ENCODE measurements at regions not wholly inside any gene's neighbourhood (a gene's known extent, or its start where the extent isn't known, plus 50 kb on each side); places are given as distances from the start of the nearest gene placed in this dataset.

DNA sequence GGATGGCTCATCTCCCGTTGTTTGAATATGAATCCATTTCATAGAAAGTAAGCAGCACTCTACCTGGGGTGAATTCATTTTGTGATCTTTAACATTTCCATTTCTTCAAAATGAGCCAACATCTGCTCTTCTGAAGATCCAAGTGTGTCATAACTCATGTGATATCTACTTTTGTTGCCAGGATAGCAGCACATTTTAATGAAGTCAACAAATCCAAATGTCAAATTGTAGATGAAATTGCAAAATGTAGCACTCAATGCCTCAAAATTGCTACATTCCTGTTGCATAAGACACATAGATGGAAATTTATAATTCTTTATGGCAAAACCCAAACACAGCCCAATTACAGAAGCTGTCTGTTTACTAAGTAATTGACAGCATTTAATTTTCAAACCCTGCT lies 360.7 kb downstream of the TMX3 start (continued):
- TF ChIP-seq, protein P1, sequence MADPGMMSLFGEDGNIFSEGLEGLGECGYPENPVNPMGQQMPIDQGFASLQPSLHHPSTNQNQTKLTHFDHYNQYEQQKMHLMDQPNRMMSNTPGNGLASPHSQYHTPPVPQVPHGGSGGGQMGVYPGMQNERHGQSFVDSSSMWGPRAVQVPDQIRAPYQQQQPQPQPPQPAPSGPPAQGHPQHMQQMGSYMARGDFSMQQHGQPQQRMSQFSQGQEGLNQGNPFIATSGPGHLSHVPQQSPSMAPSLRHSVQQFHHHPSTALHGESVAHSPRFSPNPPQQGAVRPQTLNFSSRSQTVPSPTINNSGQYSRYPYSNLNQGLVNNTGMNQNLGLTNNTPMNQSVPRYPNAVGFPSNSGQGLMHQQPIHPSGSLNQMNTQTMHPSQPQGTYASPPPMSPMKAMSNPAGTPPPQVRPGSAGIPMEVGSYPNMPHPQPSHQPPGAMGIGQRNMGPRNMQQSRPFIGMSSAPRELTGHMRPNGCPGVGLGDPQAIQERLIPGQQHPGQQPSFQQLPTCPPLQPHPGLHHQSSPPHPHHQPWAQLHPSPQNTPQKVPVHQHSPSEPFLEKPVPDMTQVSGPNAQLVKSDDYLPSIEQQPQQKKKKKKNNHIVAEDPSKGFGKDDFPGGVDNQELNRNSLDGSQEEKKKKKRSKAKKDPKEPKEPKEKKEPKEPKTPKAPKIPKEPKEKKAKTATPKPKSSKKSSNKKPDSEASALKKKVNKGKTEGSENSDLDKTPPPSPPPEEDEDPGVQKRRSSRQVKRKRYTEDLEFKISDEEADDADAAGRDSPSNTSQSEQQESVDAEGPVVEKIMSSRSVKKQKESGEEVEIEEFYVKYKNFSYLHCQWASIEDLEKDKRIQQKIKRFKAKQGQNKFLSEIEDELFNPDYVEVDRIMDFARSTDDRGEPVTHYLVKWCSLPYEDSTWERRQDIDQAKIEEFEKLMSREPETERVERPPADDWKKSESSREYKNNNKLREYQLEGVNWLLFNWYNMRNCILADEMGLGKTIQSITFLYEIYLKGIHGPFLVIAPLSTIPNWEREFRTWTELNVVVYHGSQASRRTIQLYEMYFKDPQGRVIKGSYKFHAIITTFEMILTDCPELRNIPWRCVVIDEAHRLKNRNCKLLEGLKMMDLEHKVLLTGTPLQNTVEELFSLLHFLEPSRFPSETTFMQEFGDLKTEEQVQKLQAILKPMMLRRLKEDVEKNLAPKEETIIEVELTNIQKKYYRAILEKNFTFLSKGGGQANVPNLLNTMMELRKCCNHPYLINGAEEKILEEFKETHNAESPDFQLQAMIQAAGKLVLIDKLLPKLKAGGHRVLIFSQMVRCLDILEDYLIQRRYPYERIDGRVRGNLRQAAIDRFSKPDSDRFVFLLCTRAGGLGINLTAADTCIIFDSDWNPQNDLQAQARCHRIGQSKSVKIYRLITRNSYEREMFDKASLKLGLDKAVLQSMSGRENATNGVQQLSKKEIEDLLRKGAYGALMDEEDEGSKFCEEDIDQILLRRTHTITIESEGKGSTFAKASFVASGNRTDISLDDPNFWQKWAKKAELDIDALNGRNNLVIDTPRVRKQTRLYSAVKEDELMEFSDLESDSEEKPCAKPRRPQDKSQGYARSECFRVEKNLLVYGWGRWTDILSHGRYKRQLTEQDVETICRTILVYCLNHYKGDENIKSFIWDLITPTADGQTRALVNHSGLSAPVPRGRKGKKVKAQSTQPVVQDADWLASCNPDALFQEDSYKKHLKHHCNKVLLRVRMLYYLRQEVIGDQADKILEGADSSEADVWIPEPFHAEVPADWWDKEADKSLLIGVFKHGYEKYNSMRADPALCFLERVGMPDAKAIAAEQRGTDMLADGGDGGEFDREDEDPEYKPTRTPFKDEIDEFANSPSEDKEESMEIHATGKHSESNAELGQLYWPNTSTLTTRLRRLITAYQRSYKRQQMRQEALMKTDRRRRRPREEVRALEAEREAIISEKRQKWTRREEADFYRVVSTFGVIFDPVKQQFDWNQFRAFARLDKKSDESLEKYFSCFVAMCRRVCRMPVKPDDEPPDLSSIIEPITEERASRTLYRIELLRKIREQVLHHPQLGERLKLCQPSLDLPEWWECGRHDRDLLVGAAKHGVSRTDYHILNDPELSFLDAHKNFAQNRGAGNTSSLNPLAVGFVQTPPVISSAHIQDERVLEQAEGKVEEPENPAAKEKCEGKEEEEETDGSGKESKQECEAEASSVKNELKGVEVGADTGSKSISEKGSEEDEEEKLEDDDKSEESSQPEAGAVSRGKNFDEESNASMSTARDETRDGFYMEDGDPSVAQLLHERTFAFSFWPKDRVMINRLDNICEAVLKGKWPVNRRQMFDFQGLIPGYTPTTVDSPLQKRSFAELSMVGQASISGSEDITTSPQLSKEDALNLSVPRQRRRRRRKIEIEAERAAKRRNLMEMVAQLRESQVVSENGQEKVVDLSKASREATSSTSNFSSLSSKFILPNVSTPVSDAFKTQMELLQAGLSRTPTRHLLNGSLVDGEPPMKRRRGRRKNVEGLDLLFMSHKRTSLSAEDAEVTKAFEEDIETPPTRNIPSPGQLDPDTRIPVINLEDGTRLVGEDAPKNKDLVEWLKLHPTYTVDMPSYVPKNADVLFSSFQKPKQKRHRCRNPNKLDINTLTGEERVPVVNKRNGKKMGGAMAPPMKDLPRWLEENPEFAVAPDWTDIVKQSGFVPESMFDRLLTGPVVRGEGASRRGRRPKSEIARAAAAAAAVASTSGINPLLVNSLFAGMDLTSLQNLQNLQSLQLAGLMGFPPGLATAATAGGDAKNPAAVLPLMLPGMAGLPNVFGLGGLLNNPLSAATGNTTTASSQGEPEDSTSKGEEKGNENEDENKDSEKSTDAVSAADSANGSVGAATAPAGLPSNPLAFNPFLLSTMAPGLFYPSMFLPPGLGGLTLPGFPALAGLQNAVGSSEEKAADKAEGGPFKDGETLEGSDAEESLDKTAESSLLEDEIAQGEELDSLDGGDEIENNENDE (IDR thresholded peaks at IDR 0.05; ENCODE audit: insufficient replicate concordance, low read length): no peak
- TF ChIP-seq JUND (IDR thresholded peaks at IDR 0.05; ENCODE audit: low read length) (no peak), SIRT6 (IDR thresholded peaks at IDR 0.05; ENCODE audit: low read length) (no peak), CHD2 (IDR thresholded peaks at IDR 0.05; ENCODE audit: low read length) (no peak), TAF1 (IDR thresholded peaks at IDR 0.05; ENCODE audit: low read depth, low read length) (no peak), KDM4A (IDR thresholded peaks at IDR 0.05; ENCODE audit: low read depth, low read length, severe bottlenecking) (no peak), POU5F1 (IDR thresholded peaks at IDR 0.05; ENCODE audit: low read depth, low read length) (no peak), RFX5 (IDR thresholded peaks at IDR 0.05; ENCODE audit: borderline replicate concordance, low read depth, low read length) (no peak), BCL11A (IDR thresholded peaks at IDR 0.05; ENCODE audit: low read depth in 2 of 2, low read length in 2 of 2) (no peak)
- TF ChIP-seq, protein P2, sequence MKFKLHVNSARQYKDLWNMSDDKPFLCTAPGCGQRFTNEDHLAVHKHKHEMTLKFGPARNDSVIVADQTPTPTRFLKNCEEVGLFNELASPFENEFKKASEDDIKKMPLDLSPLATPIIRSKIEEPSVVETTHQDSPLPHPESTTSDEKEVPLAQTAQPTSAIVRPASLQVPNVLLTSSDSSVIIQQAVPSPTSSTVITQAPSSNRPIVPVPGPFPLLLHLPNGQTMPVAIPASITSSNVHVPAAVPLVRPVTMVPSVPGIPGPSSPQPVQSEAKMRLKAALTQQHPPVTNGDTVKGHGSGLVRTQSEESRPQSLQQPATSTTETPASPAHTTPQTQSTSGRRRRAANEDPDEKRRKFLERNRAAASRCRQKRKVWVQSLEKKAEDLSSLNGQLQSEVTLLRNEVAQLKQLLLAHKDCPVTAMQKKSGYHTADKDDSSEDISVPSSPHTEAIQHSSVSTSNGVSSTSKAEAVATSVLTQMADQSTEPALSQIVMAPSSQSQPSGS (IDR thresholded peaks at IDR 0.05; ENCODE audit: low read length): no peak
- TF ChIP-seq, protein P3, sequence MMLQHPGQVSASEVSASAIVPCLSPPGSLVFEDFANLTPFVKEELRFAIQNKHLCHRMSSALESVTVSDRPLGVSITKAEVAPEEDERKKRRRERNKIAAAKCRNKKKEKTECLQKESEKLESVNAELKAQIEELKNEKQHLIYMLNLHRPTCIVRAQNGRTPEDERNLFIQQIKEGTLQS (IDR thresholded peaks at IDR 0.05; ENCODE audit: insufficient read depth, low read depth, low read length): no peak
